ENCODE measurements at regions not wholly inside any gene's neighbourhood (a gene's known extent, or its start where the extent isn't known, plus 50 kb on each side); places are given as distances from the start of the nearest gene placed in this dataset.

- Histone ChIP-seq H3K4me1 (replicated peaks in 1 of 2) (peaks cover 0 to 5% of the 10 kb centered on the region in 2 donors), H3K27ac (no peak overlapping the region), H3K4me3 (no peak overlapping the region), H3K27me3 (no peaks in the 10 kb centered on the region), H3K9me3 (replicated peaks in 1 of 3) (no peaks in the 10 kb centered on the region), H3K36me3 (replicated peaks in 1 of 2) (no peaks in the 10 kb centered on the region)
- intact Hi-C loops (cut with DNase I), result no loop called here
- 79 to 88% (median 87%) methylated on average over 4 of the region's 4 CpGs for WGBS, 4 donors
- TF ChIP-seq POLR2A (IDR thresholded peaks at IDR 0.05) (no peak), CTCF (IDR thresholded peaks at IDR 0.05) (no peak)
- DNase-seq, result no peak
Observed at GRCh38 chr1:82114887-82115286, 314.2 kb downstream of the ADGRL2 start.

DNA sequence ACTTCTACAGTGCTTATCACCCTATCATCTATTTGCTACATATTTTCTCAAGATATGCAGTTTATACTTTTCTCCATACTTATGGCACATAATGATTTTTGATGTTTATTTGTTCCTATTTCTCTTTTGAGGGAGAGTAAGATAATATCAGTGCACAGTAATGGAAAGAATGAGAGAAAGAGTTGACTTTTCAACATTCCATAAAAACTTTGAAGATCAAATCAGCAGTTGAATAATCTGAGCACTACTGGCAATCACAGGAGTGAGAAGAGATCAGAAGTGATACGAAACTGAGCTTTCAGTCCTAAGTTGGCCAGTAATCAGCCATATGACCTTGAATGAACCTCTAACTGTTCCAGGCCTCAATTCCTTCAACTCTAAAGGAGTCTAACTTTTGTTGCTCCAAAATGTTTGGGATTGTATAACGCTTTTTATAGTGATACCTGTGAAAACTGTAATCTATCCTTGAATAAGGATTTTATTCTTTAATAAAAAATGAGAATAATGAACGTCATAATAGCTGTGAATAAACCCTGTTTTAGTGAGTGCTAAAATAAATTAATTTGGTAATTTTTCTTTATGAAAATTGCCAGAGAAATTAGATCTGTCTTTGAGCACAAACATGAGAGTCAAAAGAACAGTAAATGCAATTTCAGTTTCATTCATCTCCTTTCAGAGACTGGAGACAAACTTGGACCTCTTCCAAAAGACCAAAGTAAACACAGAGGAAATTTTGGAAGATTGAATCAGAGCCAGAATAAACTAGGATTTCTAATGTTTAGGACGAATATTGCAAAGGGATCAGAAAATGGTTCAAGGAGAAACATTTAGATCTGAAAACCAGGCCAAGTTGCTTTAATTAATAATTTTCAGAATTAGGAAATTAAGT lies 309.9 kb downstream of the ADGRL2 start:
- TF ChIP-seq CTCF (IDR thresholded peaks at IDR 0.05) (no peak), POLR2A (IDR thresholded peaks at IDR 0.05) (no peak)
- intact Hi-C loops (cut with DNase I), result no loop called here

DNA sequence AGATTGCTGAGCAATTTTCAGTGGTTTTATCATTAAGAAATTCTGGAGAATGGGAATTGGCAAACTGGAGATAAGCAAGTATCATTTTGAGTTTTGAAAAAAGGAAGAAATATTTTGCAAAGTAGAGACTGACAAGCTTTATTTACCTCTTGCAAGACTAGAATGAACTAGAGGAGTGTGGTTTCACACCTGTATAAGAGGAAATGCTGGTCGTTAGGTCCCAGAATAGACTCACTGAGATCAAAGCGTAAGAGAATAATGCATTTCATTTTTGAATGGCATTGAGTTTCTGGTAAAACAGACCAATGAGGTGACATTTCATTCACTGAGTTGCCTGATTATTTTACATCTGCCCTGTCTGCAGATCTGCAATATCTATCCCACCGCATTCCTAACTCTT lies 308.1 kb downstream of the ADGRL2 start:
- peaks cover 0 to 5% of the 10 kb centered on the region in 2 donors for H3K36me3 ChIP-seq (replicated peaks in 1 of 2)
- H3K4me1 ChIP-seq (replicated peaks in 1 of 2), result peaks cover 0 to 5% of the 10 kb centered on the region in 2 donors
- H3K27ac ChIP-seq, result no peak overlapping the region
- no peak for DNase-seq
- no peak for TF ChIP-seq CTCF (IDR thresholded peaks at IDR 0.05)
- TF ChIP-seq POLR2A (IDR thresholded peaks at IDR 0.05), result no peak
- no peak overlapping the region for H3K4me3 ChIP-seq
- H3K27me3 ChIP-seq, result no peaks in the 10 kb centered on the region
- intact Hi-C loops (cut with DNase I), result no loop called here
- H3K9me3 ChIP-seq (replicated peaks in 1 of 3), result peaks cover 0 to 4% (median 0%) of the 10 kb centered on the region in 3 donors
- WGBS, 4 donors, result 58 to 83% (median 61%) methylated on average over 2 to 3 of the region's 3 CpGs

More for the DNA sequence above, 309.9 kb downstream of the ADGRL2 start:
- Histone ChIP-seq H3K27me3 (no peaks in the 10 kb centered on the region), H3K4me3 (no peak overlapping the region), H3K36me3 (replicated peaks in 1 of 2) (peaks cover 0 to 5% of the 10 kb centered on the region in 2 donors), H3K27ac (no peak overlapping the region), H3K9me3 (replicated peaks in 1 of 3) (peaks cover 0 to 4% (median 0%) of the 10 kb centered on the region in 3 donors), H3K4me1 (replicated peaks in 1 of 2) (peaks cover 0 to 5% of the 10 kb centered on the region in 2 donors)
- 23 to 35% (median 27%) methylated on average over 4 of the region's 4 CpGs for WGBS, 4 donors
- DNase-seq, result peak in 2 of 7 donors; percentile 6 to 13

DNA sequence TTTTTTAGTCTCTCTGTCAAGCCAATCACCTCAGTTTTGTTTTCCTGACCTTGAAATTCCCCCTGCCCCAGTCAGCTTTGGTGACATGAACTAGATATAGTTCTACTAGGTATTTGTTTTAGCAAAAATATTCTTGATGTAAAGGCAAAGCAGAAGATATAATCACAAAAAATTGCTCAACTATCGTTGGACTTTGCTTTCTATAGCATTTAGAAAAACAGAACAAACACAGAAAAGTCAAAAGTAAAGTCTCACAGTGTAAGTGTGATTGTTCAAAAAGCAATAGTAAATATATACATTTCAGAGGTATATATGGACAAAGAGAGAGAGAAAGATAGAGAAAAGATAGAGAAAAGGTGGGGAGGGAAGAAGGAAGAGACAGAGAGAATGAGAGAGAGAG lies 305.9 kb downstream of the ADGRL2 start:
- Histone ChIP-seq H3K4me1 (replicated peaks in 1 of 2) (peaks cover 0 to 5% of the 10 kb centered on the region in 2 donors), H3K36me3 (replicated peaks in 1 of 2) (peaks cover 0 to 5% of the 10 kb centered on the region in 2 donors), H3K4me3 (no peak overlapping the region), H3K27ac (no peak overlapping the region), H3K27me3 (no peaks in the 10 kb centered on the region), H3K9me3 (replicated peaks in 1 of 3) (peaks cover 0 to 4% (median 0%) of the 10 kb centered on the region in 3 donors)
- no peak for TF ChIP-seq CTCF (IDR thresholded peaks at IDR 0.05)
- TF ChIP-seq POLR2A (IDR thresholded peaks at IDR 0.05), result no peak
- DNase-seq, result no peak
- 75 to 84% (median 76%) methylated on average over 1 of the region's 1 CpG for WGBS, 4 donors
- intact Hi-C loops (cut with DNase I), result no loop called here

Measured in adrenal gland (tissue), 9 donors.